Ishikawa (cell line): ENCODE measurements at regions not wholly inside any gene's neighbourhood (a gene's known extent, or its start where the extent isn't known, plus 50 kb on each side); places are given as distances from the start of the nearest gene placed in this dataset.

ENCODE experiments used
- CEBPB ChIP-seq: IDR thresholded peaks from 2 replicates; pipeline ENCODE4 v1.6.1; 2012
- CREB1 ChIP-seq: IDR thresholded peaks from 2 replicates; pipeline ENCODE4 v1.6.1; 2012; ENCODE audit warnings: low read depth
- EGR1 ChIP-seq: IDR thresholded peaks from 2 replicates; pipeline ENCODE4 v1.6.1; 2012
- EP300 ChIP-seq: IDR thresholded peaks from 2 replicates; pipeline ENCODE4 v1.6.1; 2012; ENCODE audit warnings: borderline replicate concordance
- FOXM1 ChIP-seq: IDR thresholded peaks from 2 replicates; pipeline ENCODE4 v1.6.1; 2012; ENCODE audit warnings: low read depth, borderline replicate concordance
- MAX ChIP-seq: IDR thresholded peaks from 2 replicates; pipeline ENCODE4 v1.6.1; 2012
- NFIC ChIP-seq: IDR thresholded peaks from 2 replicates; pipeline ENCODE4 v1.6.1; 2012
- RAD21 ChIP-seq: IDR thresholded peaks from 2 replicates; pipeline ENCODE4 v1.6.1; 2012; ENCODE audit warnings: low read depth
- REST ChIP-seq: IDR thresholded peaks from 2 replicates; pipeline ENCODE4 v1.6.1; 2012; ENCODE audit warnings: low read depth, mild to moderate bottlenecking
- TAF1 ChIP-seq: IDR thresholded peaks from 2 replicates; pipeline ENCODE4 v1.6.1; 2012; ENCODE audit warnings: low read depth, mild to moderate bottlenecking
- TCF12 ChIP-seq: IDR thresholded peaks from 2 replicates; pipeline ENCODE4 v1.6.1; 2012; ENCODE audit warnings: low read depth
- TEAD4 ChIP-seq: IDR thresholded peaks from 2 replicates; pipeline ENCODE4 v1.6.1; 2012
- USF1 ChIP-seq: IDR thresholded peaks from 2 replicates; pipeline ENCODE4 v1.6.1; 2012
- YY1 ChIP-seq: IDR thresholded peaks from 2 replicates; pipeline ENCODE4 v1.6.1; 2012; ENCODE audit warnings: low read depth
- ZBTB7A ChIP-seq: IDR thresholded peaks from 2 replicates; pipeline ENCODE4 v1.6.1; 2012; ENCODE audit warnings: low read depth

GRCh38 chr1:195153107-195153506, 1455.1 kb downstream of the KCNT2 start:
- TF ChIP-seq TAF1 (no peak), ZBTB7A (no peak), NFIC (no peak), RAD21 (no peak), CEBPB (no peak), TEAD4 (no peak), TCF12 (no peak), MAX (no peak), FOXM1 (no peak), EP300 (no peak), REST (no peak), CREB1 (no peak), USF1 (no peak), EGR1 (no peak)

GRCh38 chr1:195150768-195151167, 1457.5 kb downstream of the KCNT2 start:
- no peak for TF ChIP-seq TEAD4
- no peak for TF ChIP-seq USF1
- TF ChIP-seq FOXM1, result no peak
- TF ChIP-seq MAX, result no peak

- TF ChIP-seq MAX, result no peak
- TF ChIP-seq CREB1, result no peak
- TF ChIP-seq ZBTB7A, result no peak
- no peak for TF ChIP-seq USF1
- no peak for TF ChIP-seq TAF1
- TF ChIP-seq YY1, result no peak
Measured at GRCh38 chr1:195141294-195141693, 1466.9 kb downstream of the KCNT2 start.

- TF ChIP-seq EGR1, result no peak
- no peak for TF ChIP-seq ZBTB7A
- no peak for TF ChIP-seq CEBPB
- TF ChIP-seq TEAD4, result no peak
- TF ChIP-seq TAF1, result no peak
- TF ChIP-seq TCF12, result no peak
- no peak for TF ChIP-seq FOXM1
- TF ChIP-seq YY1, result no peak
- TF ChIP-seq CREB1, result no peak
- no peak for TF ChIP-seq NFIC
- no peak for TF ChIP-seq REST
- TF ChIP-seq MAX, result no peak
Measured at GRCh38 chr1:195130598-195130997, 1477.6 kb downstream of the KCNT2 start.

- no peak for TF ChIP-seq TAF1
- no peak for TF ChIP-seq USF1
- TF ChIP-seq TCF12, result no peak
- no peak for TF ChIP-seq FOXM1
- no peak for TF ChIP-seq NFIC
- no peak for TF ChIP-seq CREB1
- TF ChIP-seq CEBPB, result no peak
- no peak for TF ChIP-seq YY1
- no peak for TF ChIP-seq MAX
- TF ChIP-seq EGR1, result no peak
- no peak for TF ChIP-seq REST
- TF ChIP-seq EP300, result no peak
- no peak for TF ChIP-seq RAD21
- TF ChIP-seq ZBTB7A, result no peak
Measured at GRCh38 chr1:195122497-195122896, 1485.7 kb downstream of the KCNT2 start.
